ENCODE measurements at regions not wholly inside any gene's neighbourhood (a gene's known extent, or its start where the extent isn't known, plus 50 kb on each side); places are given as distances from the start of the nearest gene placed in this dataset.

DNA sequence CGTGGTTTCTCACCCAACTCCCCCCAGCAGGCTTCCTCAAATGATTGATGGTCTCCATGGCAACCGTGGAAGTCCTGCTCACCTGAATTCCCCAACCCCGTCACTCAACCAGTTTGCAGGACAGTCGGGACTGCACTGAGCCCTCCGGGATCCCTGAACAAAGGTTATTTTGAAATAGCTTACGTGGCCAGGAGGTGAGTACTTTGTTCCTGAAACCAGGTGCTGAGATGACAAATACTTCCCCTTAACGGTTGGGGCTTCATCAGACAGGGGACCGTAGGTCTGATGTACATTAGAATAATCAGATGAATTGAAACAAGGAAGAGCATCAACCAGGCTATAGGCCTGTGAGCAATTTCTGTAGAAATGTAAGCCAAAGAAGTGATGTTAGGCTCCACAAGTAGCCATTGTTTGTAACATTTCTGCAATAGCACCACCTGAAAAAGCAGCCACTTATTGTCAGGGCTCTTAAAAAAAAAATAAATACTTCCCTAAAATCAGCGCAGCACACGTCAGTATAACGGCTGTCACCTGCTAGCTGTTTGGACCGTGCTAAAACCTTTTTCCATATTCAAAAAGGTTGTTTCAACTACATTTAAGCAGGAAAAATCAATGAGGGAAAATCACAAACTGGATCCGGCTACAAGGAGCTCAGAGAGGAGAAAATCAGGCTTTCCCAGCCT lies 206.4 kb upstream of the ID2 start:
- Histone ChIP-seq H3K36me3 (ENCODE audit: low read depth) (no peaks in the 10 kb centered on the region), H3K4me1 (ENCODE audit: low read depth) (peaks cover 44% of the 10 kb centered on the region), H3K9me3 (no peaks in the 10 kb centered on the region), H3K4me3 (no peak overlapping the region)
- peak; percentile 61 for ATAC-seq
- no peak for DNase-seq
- TF ChIP-seq, protein P1, sequence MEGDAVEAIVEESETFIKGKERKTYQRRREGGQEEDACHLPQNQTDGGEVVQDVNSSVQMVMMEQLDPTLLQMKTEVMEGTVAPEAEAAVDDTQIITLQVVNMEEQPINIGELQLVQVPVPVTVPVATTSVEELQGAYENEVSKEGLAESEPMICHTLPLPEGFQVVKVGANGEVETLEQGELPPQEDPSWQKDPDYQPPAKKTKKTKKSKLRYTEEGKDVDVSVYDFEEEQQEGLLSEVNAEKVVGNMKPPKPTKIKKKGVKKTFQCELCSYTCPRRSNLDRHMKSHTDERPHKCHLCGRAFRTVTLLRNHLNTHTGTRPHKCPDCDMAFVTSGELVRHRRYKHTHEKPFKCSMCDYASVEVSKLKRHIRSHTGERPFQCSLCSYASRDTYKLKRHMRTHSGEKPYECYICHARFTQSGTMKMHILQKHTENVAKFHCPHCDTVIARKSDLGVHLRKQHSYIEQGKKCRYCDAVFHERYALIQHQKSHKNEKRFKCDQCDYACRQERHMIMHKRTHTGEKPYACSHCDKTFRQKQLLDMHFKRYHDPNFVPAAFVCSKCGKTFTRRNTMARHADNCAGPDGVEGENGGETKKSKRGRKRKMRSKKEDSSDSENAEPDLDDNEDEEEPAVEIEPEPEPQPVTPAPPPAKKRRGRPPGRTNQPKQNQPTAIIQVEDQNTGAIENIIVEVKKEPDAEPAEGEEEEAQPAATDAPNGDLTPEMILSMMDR (IDR thresholded peaks at IDR 0.05): no peak
- intact Hi-C loops (cut with DNase I, micrococcal nuclease): no loop called here

DNA sequence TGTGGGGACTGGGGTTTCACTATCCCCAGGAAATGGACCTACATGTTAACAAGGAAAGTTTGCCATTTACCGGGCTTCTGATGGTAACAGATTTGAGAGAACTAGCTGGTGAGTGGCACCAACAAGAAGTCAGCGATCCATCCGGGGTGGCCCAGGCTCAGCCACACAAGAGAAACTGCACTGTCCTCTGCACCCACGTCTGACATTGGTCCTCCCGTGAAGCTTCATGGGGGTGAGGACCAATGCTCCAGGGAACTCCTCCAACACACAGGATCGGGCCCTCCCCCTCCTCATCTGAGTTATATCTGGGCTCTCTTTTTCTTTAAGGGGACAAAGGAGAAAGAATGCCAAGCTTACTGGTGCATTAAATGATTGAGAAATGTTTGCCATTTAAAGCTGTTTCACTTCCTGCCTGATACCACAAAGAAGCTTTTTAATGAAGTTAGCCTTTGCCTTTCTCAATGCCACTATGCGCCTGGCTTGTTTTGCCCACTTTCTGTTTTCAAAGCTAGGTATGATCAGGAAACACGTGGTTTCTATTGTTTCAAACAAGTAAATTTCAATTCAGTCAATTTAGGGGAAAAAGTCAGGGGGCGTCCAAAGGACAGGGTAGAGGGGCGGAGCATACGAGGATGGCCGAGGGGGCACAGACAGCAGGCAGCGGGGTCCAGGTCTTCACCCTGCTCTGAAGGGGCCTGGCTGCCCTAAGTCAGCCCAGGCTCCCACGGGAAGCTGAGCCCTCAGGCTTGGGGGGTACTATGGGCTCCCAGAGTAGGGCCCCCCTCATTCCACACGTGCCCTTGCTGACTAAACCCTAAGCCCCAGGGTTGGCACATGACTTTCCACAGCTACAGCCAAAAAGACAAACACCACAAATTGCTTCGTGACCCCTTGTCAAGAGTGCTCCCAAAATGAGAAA lies 204.0 kb upstream of the ID2 start:
- intact Hi-C loops (cut with DNase I, micrococcal nuclease): no loop called here
- Histone ChIP-seq H3K4me1 (ENCODE audit: low read depth) (peaks cover 44% of the 10 kb centered on the region), H3K4me3 (no peak overlapping the region), H3K36me3 (ENCODE audit: low read depth) (no peaks in the 10 kb centered on the region), H3K9me3 (no peaks in the 10 kb centered on the region)
- peak; percentile 4 for ATAC-seq
- TF ChIP-seq, protein P1 (IDR thresholded peaks at IDR 0.05): no peak
- no peak for DNase-seq

GRCh38 chr2:8478471-8478793 lies 203.4 kb upstream of the ID2 start:
- TF ChIP-seq, protein P1 (IDR thresholded peaks at IDR 0.05): no peak
- Histone ChIP-seq H3K4me1 (ENCODE audit: low read depth) (peaks cover 44% of the 10 kb centered on the region), H3K36me3 (ENCODE audit: low read depth) (no peaks in the 10 kb centered on the region), H3K9me3 (no peaks in the 10 kb centered on the region), H3K4me3 (no peak overlapping the region)
- DNase-seq (no peak), ATAC-seq (no peak)
- intact Hi-C loops (cut with DNase I, micrococcal nuclease): no loop called here

GRCh38 chr2:8479298-8479697 lies 202.6 kb upstream of the ID2 start:
- Histone ChIP-seq H3K9me3 (no peaks in the 10 kb centered on the region), H3K36me3 (ENCODE audit: low read depth) (no peaks in the 10 kb centered on the region), H3K4me1 (ENCODE audit: low read depth) (peaks cover 44% of the 10 kb centered on the region), H3K4me3 (no peak overlapping the region)
- TF ChIP-seq, protein P1 (IDR thresholded peaks at IDR 0.05): no peak
- ATAC-seq: peak; percentile 63
- peak in 1 of 3 donors; percentile 64 for DNase-seq
- intact Hi-C loops (cut with DNase I, micrococcal nuclease): no loop called here

- intact Hi-C loops (cut with DNase I, micrococcal nuclease): no loop called here
These were observed 200.9 kb upstream of the ID2 start for GRCh38 chr2:8480915-8481314.

More at GRCh38 chr2:8480915-8481314, 200.9 kb upstream of the ID2 start:
- Histone ChIP-seq H3K36me3 (ENCODE audit: low read depth) (no peaks in the 10 kb centered on the region), H3K4me3 (no peak overlapping the region), H3K4me1 (ENCODE audit: low read depth) (peaks cover 33% of the 10 kb centered on the region), H3K9me3 (no peaks in the 10 kb centered on the region)
- ATAC-seq: no peak
- DNase-seq: no peak
- TF ChIP-seq, protein P1 (IDR thresholded peaks at IDR 0.05): no peak

Data from mucosa of descending colon (tissue), 3 donors.